C4-2B (cell line): ENCODE measurements at regions not wholly inside any gene's neighbourhood (a gene's known extent, or its start where the extent isn't known, plus 50 kb on each side); places are given as distances from the start of the nearest gene placed in this dataset.

Experiments
- CTCF ChIP-seq: fragments of 450-650 bp; conservative IDR thresholded peaks from 2 replicates; pipeline ENCODE4 v1.5.1; 2017; ENCODE audit warnings: mild to moderate bottlenecking
- ZFX ChIP-seq: fragments of 450-650 bp; IDR thresholded peaks from 2 replicates; pipeline ENCODE4 v1.6.1; 2017

GRCh38 chr1:199071080-199071479 is 432.2 kb downstream of the PTPRC start:
- TF ChIP-seq CTCF: no peak
- no peak for TF ChIP-seq ZFX
